PFSK-1 (cell line): ENCODE measurements at regions not wholly inside any gene's neighbourhood (a gene's known extent, or its start where the extent isn't known, plus 50 kb on each side); places are given as distances from the start of the nearest gene placed in this dataset.

ENCODE experiments used
- REST ChIP-seq, 2 experiments: IDR thresholded peaks; 2 replicates each; pipeline versions ENCODE4 v1.6.1 to v1.8.0; 2011 to 2012; ENCODE audit warnings: low read depth in 2 of 2, low read length in 2 of 2, control low read depth in 1 of 2, inconsistent platforms in 1 of 2, mild to moderate bottlenecking in 1 of 2, moderate library complexity in 1 of 2; ENCODE audit not compliant: insufficient read depth in 1 of 2
- TAF1 ChIP-seq: IDR thresholded peaks from 2 replicates; pipeline ENCODE4 v1.6.1; 2012; ENCODE audit warnings: low read length, control low read depth, borderline replicate concordance; ENCODE audit not compliant: insufficient read depth

- TF ChIP-seq REST (IDR thresholded peaks at IDR 0.05; ENCODE audit: insufficient read depth in 1 of 2, low read depth in 2 of 2, low read length in 2 of 2) = no peak
- TF ChIP-seq TAF1 = no peak
Measured at GRCh38 chr13:105579821-105580710, 955.4 kb downstream of the EFNB2 start.
